ENCODE measurements at regions not wholly inside any gene's neighbourhood (a gene's known extent, or its start where the extent isn't known, plus 50 kb on each side); places are given as distances from the start of the nearest gene placed in this dataset.

GRCh38 chr2:56086336-56086735 is 97.5 kb upstream of the CCDC85A start:
- TF ChIP-seq CTCF (IDR thresholded peaks at IDR 0.05; ENCODE audit: extremely low read depth, low read depth, low read length), result no peak
- H3K4me2 ChIP-seq (ENCODE audit: insufficient read depth, low read length), result no peak overlapping the region
- H3K79me2 ChIP-seq (ENCODE audit: insufficient read depth, low read length), result no peaks in the 10 kb centered on the region

GRCh38 chr2:56088411-56088810 is 95.4 kb upstream of the CCDC85A start:
- Histone ChIP-seq H3K4me1 (ENCODE audit: insufficient read depth, low read length) (no peaks in the 10 kb centered on the region), H3K79me2 (ENCODE audit: insufficient read depth, low read length) (no peaks in the 10 kb centered on the region), H3K27ac (ENCODE audit: low read depth, low read length) (no peak overlapping the region), H3K9me3 (ENCODE audit: low read depth, low read length) (no peaks in the 10 kb centered on the region), H3K27me3 (ENCODE audit: insufficient read depth, low read length) (no peaks in the 10 kb centered on the region), H3K36me3 (ENCODE audit: insufficient read depth, low read length) (no peaks in the 10 kb centered on the region), H4K20me1 (ENCODE audit: insufficient read depth, low read length) (no peaks in the 10 kb centered on the region), H3K4me3 (ENCODE audit: insufficient read depth, low read length) (no peak overlapping the region), H3K4me2 (ENCODE audit: insufficient read depth, low read length) (no peak overlapping the region), H2AFZ (ENCODE audit: low read length) (no peak overlapping the region)
- no peak for DNase-seq (ENCODE audit: insufficient read length, low spot score, missing footprints)
- no peak for TF ChIP-seq CTCF (IDR thresholded peaks at IDR 0.05; ENCODE audit: extremely low read depth, low read depth, low read length)

More at GRCh38 chr2:56086336-56086735, 97.5 kb upstream of the CCDC85A start:
- Histone ChIP-seq H3K4me3 (ENCODE audit: insufficient read depth, low read length) (no peak overlapping the region), H2AFZ (ENCODE audit: low read length) (no peak overlapping the region), H3K27me3 (ENCODE audit: insufficient read depth, low read length) (no peaks in the 10 kb centered on the region), H3K27ac (ENCODE audit: low read depth, low read length) (no peak overlapping the region), H3K9me3 (ENCODE audit: low read depth, low read length) (no peaks in the 10 kb centered on the region), H3K36me3 (ENCODE audit: insufficient read depth, low read length) (no peaks in the 10 kb centered on the region), H3K4me1 (ENCODE audit: insufficient read depth, low read length) (no peaks in the 10 kb centered on the region), H4K20me1 (ENCODE audit: insufficient read depth, low read length) (no peaks in the 10 kb centered on the region)
- no peak for DNase-seq (ENCODE audit: insufficient read length, low spot score, missing footprints)

GRCh38 chr2:56089931-56090330 is 93.9 kb upstream of the CCDC85A start:
- Histone ChIP-seq H3K4me2 (ENCODE audit: insufficient read depth, low read length) (no peak overlapping the region), H3K9me3 (ENCODE audit: low read depth, low read length) (no peaks in the 10 kb centered on the region)

GRCh38 chr2:56099963-56100362 is 83.8 kb upstream of the CCDC85A start:
- Histone ChIP-seq H3K4me1 (ENCODE audit: insufficient read depth, low read length) (no peaks in the 10 kb centered on the region), H3K4me2 (ENCODE audit: insufficient read depth, low read length) (no peak overlapping the region), H3K27ac (ENCODE audit: low read depth, low read length) (no peak overlapping the region), H4K20me1 (ENCODE audit: insufficient read depth, low read length) (no peaks in the 10 kb centered on the region), H3K36me3 (ENCODE audit: insufficient read depth, low read length) (no peaks in the 10 kb centered on the region), H2AFZ (ENCODE audit: low read length) (no peak overlapping the region), H3K79me2 (ENCODE audit: insufficient read depth, low read length) (no peaks in the 10 kb centered on the region), H3K9me3 (ENCODE audit: low read depth, low read length) (no peaks in the 10 kb centered on the region), H3K27me3 (ENCODE audit: insufficient read depth, low read length) (no peaks in the 10 kb centered on the region), H3K4me3 (ENCODE audit: insufficient read depth, low read length) (no peak overlapping the region)
- TF ChIP-seq CTCF (IDR thresholded peaks at IDR 0.05; ENCODE audit: extremely low read depth, low read depth, low read length), result no peak
- DNase-seq (ENCODE audit: insufficient read length, low spot score, missing footprints), result no peak

More at GRCh38 chr2:56089931-56090330, 93.9 kb upstream of the CCDC85A start:
- Histone ChIP-seq H3K36me3 (ENCODE audit: insufficient read depth, low read length) (no peaks in the 10 kb centered on the region), H3K27ac (ENCODE audit: low read depth, low read length) (no peak overlapping the region), H2AFZ (ENCODE audit: low read length) (no peak overlapping the region), H3K27me3 (ENCODE audit: insufficient read depth, low read length) (no peaks in the 10 kb centered on the region), H3K79me2 (ENCODE audit: insufficient read depth, low read length) (no peaks in the 10 kb centered on the region), H3K4me3 (ENCODE audit: insufficient read depth, low read length) (no peak overlapping the region), H4K20me1 (ENCODE audit: insufficient read depth, low read length) (no peaks in the 10 kb centered on the region), H3K4me1 (ENCODE audit: insufficient read depth, low read length) (no peaks in the 10 kb centered on the region)
- no peak for TF ChIP-seq CTCF (IDR thresholded peaks at IDR 0.05; ENCODE audit: extremely low read depth, low read depth, low read length)
- DNase-seq (ENCODE audit: insufficient read length, low spot score, missing footprints), result no peak

All from osteoblast (primary cell).